Liver (tissue), 8 donors: ENCODE measurements at regions not wholly inside any gene's neighbourhood (a gene's known extent, or its start where the extent isn't known, plus 50 kb on each side); places are given as distances from the start of the nearest gene placed in this dataset.

ENCODE experiments used
- DNase-seq: peaks from one replicate; pipeline ENCODE4 v3.0.0-alpha.2; 2017; ENCODE audit warnings: low spot score
- H3K27ac ChIP-seq, 2 donors: one replicate each; pipeline ENCODE4 v1.7.0; 2013; ENCODE audit warnings: inconsistent platforms in 2 of 2, low read length in 2 of 2, control low read depth in 1 of 2, low read depth in 1 of 2, mild to moderate bottlenecking in 1 of 2
- H3K27me3 ChIP-seq, 4 donors: one replicate each; pipeline versions ENCODE4 v1.6.1 to v1.7.0; 2013; ENCODE audit warnings: low read length in 3 of 4, inconsistent platforms in 1 of 4, mild to moderate bottlenecking in 1 of 4, moderate library complexity in 1 of 4; ENCODE audit not compliant: control insufficient read depth in 4 of 4, insufficient read depth in 4 of 4
- H3K36me3 ChIP-seq, 4 donors: one replicate each; pipeline versions ENCODE4 v1.6.1 to v1.7.0; 2013; ENCODE audit warnings: low read length in 3 of 4, mild to moderate bottlenecking in 3 of 4, low read depth in 1 of 4, moderate library complexity in 1 of 4; ENCODE audit not compliant: control insufficient read depth in 4 of 4, insufficient read depth in 3 of 4
- H3K4me1 ChIP-seq, 4 donors: one replicate each; pipeline versions ENCODE4 v1.6.1 to v1.7.0; 2013; ENCODE audit warnings: low read length in 3 of 4, mild to moderate bottlenecking in 3 of 4, moderate library complexity in 1 of 4; ENCODE audit not compliant: control insufficient read depth in 4 of 4, insufficient read depth in 4 of 4
- H3K4me3 ChIP-seq, 3 donors: one replicate each; pipeline versions ENCODE4 v1.6.1 to v1.7.0; 2013; ENCODE audit warnings: low read length in 3 of 3, control low read depth in 1 of 3, low read depth in 1 of 3, mild to moderate bottlenecking in 1 of 3
- H3K9ac ChIP-seq, 2 donors: one replicate each; pipeline ENCODE4 v1.7.0; 2013; ENCODE audit warnings: low read length in 2 of 2, mild to moderate bottlenecking in 2 of 2, moderate library complexity in 2 of 2, control low read depth in 1 of 2, low read depth in 1 of 2
- H3K9me3 ChIP-seq, 4 donors: one replicate each; pipeline versions ENCODE4 v1.6.1 to v1.7.0; 2013; ENCODE audit warnings: low read length in 3 of 4; ENCODE audit not compliant: control insufficient read depth in 4 of 4
- ATF3 ChIP-seq: IDR thresholded peaks from 2 replicates; pipeline ENCODE4 v1.6.1; 2016; ENCODE audit warnings: antibody characterized with exemption
- CTCF ChIP-seq: fragments of 150-350 bp; IDR thresholded peaks from 2 replicates; pipeline ENCODE4 v1.5.1; 2017; ENCODE audit warnings: improper control_type of control experiment, low read depth, low read length; ENCODE audit not compliant: missing input control
- EGR1 ChIP-seq, 2 donors: IDR thresholded peaks; 2 replicates each; pipeline ENCODE4 v1.6.1; 2016 to 2018; ENCODE audit warnings: antibody characterized with exemption in 2 of 2, low read depth in 2 of 2
- FOXA1 ChIP-seq: IDR thresholded peaks from 2 replicates; pipeline ENCODE4 v1.6.1; 2016; ENCODE audit warnings: antibody characterized with exemption
- FOXA2 ChIP-seq: IDR thresholded peaks from 2 replicates; pipeline ENCODE4 v1.6.1; 2016; ENCODE audit warnings: antibody characterized with exemption
- GABPA ChIP-seq, 2 donors: IDR thresholded peaks in 1 of 2; conservative IDR thresholded peaks in 1 of 2; 2 replicates each; pipeline ENCODE4 v1.6.1; 2016; ENCODE audit warnings: antibody characterized with exemption in 2 of 2, mild to moderate bottlenecking in 1 of 2, moderate library complexity in 1 of 2
- HNF4A ChIP-seq, 2 donors: conservative IDR thresholded peaks; 2 replicates each; pipeline ENCODE4 v1.6.1; 2016; ENCODE audit warnings: antibody characterized with exemption in 2 of 2, mild to moderate bottlenecking in 2 of 2
- HNF4G ChIP-seq: IDR thresholded peaks from 2 replicates; pipeline ENCODE4 v1.6.1; 2016; ENCODE audit warnings: antibody characterized with exemption
- MAX ChIP-seq: IDR thresholded peaks from 2 replicates; pipeline ENCODE4 v1.6.1; 2016; ENCODE audit warnings: antibody characterized with exemption
- NR2F2 ChIP-seq: IDR thresholded peaks from 2 replicates; pipeline ENCODE4 v1.6.1; 2016; ENCODE audit warnings: antibody characterized with exemption
- RAD21 ChIP-seq, 2 donors: IDR thresholded peaks; 2 replicates each; pipeline ENCODE4 v1.6.1; 2016; ENCODE audit warnings: antibody characterized with exemption in 2 of 2, mild to moderate bottlenecking in 2 of 2
- RXRA ChIP-seq, 2 donors: IDR thresholded peaks; 2 replicates each; pipeline ENCODE4 v1.6.1; 2017 to 2018; ENCODE audit warnings: antibody characterized with exemption in 2 of 2, mild to moderate bottlenecking in 1 of 2
- SP1 ChIP-seq: IDR thresholded peaks from 2 replicates; pipeline ENCODE4 v1.6.1; 2018; ENCODE audit warnings: antibody characterized with exemption, mild to moderate bottlenecking
- TAF1 ChIP-seq: conservative IDR thresholded peaks from 2 replicates; pipeline ENCODE4 v1.6.1; 2016; ENCODE audit warnings: antibody characterized with exemption, mild to moderate bottlenecking
- YY1 ChIP-seq: IDR thresholded peaks from 2 replicates; pipeline ENCODE4 v1.6.1; 2016; ENCODE audit warnings: antibody characterized with exemption, mild to moderate bottlenecking
- ZBTB33 ChIP-seq: IDR thresholded peaks from 2 replicates; pipeline ENCODE4 v1.6.1; 2016; ENCODE audit warnings: antibody characterized with exemption
- WGBS: extraction: QIAGEN DNeasy Blood & Tissue Kit; methylation state at CpG from one replicate; pipeline ENCODE4 v1.1.7; 2013; 5-methylcytosine and 5-hydroxymethylcytosine counted together
- donor health status: healthy.
- donor health status: healthy.
- donor health status: healthy.
- donor health status: healthy.
- donor health status: healthy.

- Histone ChIP-seq H3K9ac (no peak overlapping the region), H3K36me3 (no peaks in the 10 kb centered on the region), H3K9me3 (peaks cover 0 to 2% (median 0%) of the 10 kb centered on the region in 4 donors), H3K4me3 (no peak overlapping the region), H3K27ac (no peak overlapping the region), H3K27me3 (no peaks in the 10 kb centered on the region), H3K4me1 (no peaks in the 10 kb centered on the region)
- WGBS, result 59% methylated on average over 2 of the region's 2 CpGs
- no peak for DNase-seq
- TF ChIP-seq ATF3, result no peak
- no peak for TF ChIP-seq HNF4G
- TF ChIP-seq RAD21 (IDR thresholded peaks at IDR 0.05), result peak in 1 of 2 donors; percentile 15
- no peak for TF ChIP-seq TAF1
- no peak for TF ChIP-seq NR2F2
- TF ChIP-seq FOXA2, result no peak
- no peak for TF ChIP-seq GABPA (IDR thresholded peaks at IDR 0.05 in 1 of 2, conservative IDR thresholded peaks at IDR 0.05 in 1 of 2)
Measured at GRCh38 chr14:82366803-82367202, 833.1 kb upstream of the SEL1L start.

- Histone ChIP-seq H3K36me3 (no peaks in the 10 kb centered on the region), H3K9ac (no peak overlapping the region), H3K9me3 (peaks cover 0 to 5% (median 0%) of the 10 kb centered on the region in 4 donors), H3K4me1 (no peaks in the 10 kb centered on the region), H3K27ac (no peak overlapping the region), H3K27me3 (no peaks in the 10 kb centered on the region), H3K4me3 (no peak overlapping the region)
- TF ChIP-seq HNF4A (conservative IDR thresholded peaks at IDR 0.05), result no peak
- TF ChIP-seq MAX, result no peak
- TF ChIP-seq FOXA1, result no peak
- no peak for TF ChIP-seq TAF1
- WGBS, result 65% methylated on average over 2 of the region's 2 CpGs
- no peak for DNase-seq
Measured at GRCh38 chr14:82379291-82379690, 845.6 kb upstream of the SEL1L start.

GRCh38 chr14:82385048-82385447, 851.4 kb upstream of the SEL1L start:
- no peak overlapping the region for H3K4me3 ChIP-seq
- H3K36me3 ChIP-seq, result no peaks in the 10 kb centered on the region
- no peak overlapping the region for H3K27ac ChIP-seq
- no peak for DNase-seq
- no peak for TF ChIP-seq NR2F2
- TF ChIP-seq HNF4A (conservative IDR thresholded peaks at IDR 0.05), result no peak
- TF ChIP-seq ZBTB33, result no peak
- TF ChIP-seq FOXA2, result no peak
- TF ChIP-seq RAD21 (IDR thresholded peaks at IDR 0.05), result no peak
- TF ChIP-seq YY1, result no peak
- no peak for TF ChIP-seq EGR1 (IDR thresholded peaks at IDR 0.05; ENCODE audit: low read depth in 2 of 2)
- no peak for TF ChIP-seq SP1
- no peak for TF ChIP-seq MAX
- no peak for TF ChIP-seq CTCF
- TF ChIP-seq ATF3, result no peak
- no peak for TF ChIP-seq RXRA (IDR thresholded peaks at IDR 0.05)
- TF ChIP-seq TAF1, result no peak
- no peak overlapping the region for H3K9ac ChIP-seq
- H3K4me1 ChIP-seq, result no peaks in the 10 kb centered on the region
- H3K9me3 ChIP-seq, result no peaks in the 10 kb centered on the region
- peaks cover 0 to 2% (median 0%) of the 10 kb centered on the region in 4 donors for H3K27me3 ChIP-seq
